HS-27A (cell line): ENCODE measurements at regions not wholly inside any gene's neighbourhood (a gene's known extent, or its start where the extent isn't known, plus 50 kb on each side); places are given as distances from the start of the nearest gene placed in this dataset.

Experiments used
- DNase-seq: peaks from one replicate; pipeline ENCODE4 v3.0.0-alpha.2; 2012; ENCODE audit warnings: low read depth, missing footprints

- DNase-seq: peak; percentile 55
Observed at GRCh38 chr15:38886315-38887163, 321.9 kb upstream of the RASGRP1 start.

GRCh38 chr15:38888701-38889221 is 324.1 kb upstream of the RASGRP1 start:
- no peak for DNase-seq

DNA sequence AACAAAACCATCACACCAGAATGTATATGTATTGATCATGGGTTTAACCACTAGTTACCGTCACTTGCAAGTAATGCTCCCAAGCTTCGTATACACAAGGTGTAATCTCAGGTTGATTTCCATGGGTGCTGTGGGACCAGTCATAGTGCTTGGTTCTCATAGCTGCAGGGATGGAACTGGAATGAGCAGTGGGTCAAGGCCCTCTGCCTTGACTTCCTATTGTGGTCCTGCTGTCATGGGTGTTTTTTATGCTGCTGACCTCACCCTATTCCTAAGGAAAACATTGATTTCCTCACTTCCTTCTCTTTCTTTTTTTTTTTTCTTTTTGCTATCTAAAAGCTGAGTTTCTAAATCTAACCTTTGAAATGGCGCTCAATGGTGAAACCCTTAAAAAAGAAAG is 325.6 kb upstream of the RASGRP1 start:
- no peak for DNase-seq

GRCh38 chr15:38893925-38894242 is 329.3 kb upstream of the RASGRP1 start:
- no peak for DNase-seq

- peak; percentile 89 for DNase-seq
Observed at GRCh38 chr15:38894243-38894948, 329.8 kb upstream of the RASGRP1 start.

DNA sequence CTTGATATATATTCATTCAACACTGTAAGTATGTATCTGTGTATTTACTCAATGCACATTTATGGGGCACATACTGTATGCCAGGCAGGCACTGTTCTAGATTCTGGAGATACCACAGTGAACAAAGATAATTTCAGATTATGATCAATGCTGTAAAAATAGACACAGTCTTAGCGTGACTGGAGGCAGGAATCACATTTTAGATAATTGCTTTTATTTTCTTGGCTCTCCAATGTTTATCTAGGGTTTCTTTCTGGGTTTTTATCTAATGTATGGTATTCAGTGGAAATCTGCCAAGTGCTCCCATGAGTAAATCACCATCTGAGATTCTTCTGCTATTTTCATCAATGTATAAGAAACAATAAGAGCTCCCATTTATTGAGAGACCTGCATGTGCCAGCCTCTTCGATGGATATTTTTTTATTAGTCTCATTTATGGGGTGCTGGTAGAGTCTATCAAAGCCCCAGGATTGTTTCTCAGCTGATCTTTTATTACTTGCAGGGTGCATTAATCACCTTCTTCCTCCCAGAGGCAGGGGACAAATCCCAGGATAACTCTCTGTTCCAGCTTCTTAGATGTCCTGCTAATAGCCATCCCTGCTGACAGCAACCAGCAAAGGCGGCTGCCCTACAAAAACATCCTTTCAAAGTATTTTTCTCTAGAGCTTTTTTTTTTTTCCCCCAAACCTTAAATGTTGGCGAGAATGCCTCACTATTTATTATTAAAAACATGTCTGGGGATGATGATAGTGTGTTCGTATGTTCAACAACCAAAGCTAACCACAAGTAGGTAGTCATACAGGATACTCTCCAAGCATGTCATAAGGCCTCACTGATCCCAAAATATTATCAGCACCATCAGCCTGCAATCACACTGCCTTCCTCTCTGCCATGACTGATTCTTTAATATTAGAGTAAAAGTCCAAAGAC is 331.0 kb upstream of the RASGRP1 start:
- DNase-seq: peak; percentile 90

DNA sequence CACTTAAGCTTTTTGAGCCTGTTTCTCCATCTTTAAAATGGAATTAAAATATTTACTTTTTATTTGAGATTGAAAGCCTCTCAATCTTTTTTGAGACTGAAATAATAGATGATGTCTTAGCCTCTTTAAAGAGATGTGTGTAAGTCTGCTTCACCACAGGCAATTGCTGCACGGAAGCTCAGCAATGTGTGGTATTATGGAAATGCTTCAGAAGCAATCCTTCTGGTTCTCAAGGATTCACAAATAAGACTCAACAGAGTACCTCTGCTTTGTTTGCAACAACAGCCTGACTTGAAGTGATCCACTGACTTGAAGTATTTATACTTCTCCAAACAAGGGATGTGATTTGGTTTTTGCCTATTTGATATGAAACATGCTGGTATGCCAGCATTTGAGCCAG is 332.0 kb upstream of the RASGRP1 start:
- DNase-seq: no peak

GRCh38 chr15:38897551-38897950 is 332.9 kb upstream of the RASGRP1 start:
- DNase-seq: no peak

- no peak for DNase-seq
Observed at GRCh38 chr15:38898236-38898635, 333.6 kb upstream of the RASGRP1 start.

GRCh38 chr15:38899300-38899699 is 334.7 kb upstream of the RASGRP1 start:
- no peak for DNase-seq

GRCh38 chr15:38904298-38904697 is 339.7 kb upstream of the RASGRP1 start:
- DNase-seq: no peak

DNA sequence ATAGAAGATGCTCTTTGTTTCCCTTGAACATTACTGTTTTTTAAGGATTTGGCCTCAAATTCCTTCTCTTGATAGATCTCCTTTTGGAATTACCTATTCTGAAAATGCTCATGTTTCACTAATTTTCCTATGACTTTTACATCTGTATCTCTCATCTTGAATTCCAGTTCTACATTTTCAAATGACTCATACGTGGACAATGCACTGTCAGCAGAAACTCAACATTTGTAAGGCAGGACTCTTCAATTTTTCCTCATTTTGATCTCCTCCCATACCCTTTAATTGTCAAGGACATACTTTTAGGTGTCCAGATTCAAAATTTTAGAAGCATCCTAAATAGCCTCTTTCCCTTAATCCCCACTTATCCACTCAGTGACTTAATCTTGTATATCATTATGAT is 341.0 kb upstream of the RASGRP1 start:
- DNase-seq: no peak

GRCh38 chr15:38920966-38921365 is 356.4 kb upstream of the RASGRP1 start:
- DNase-seq: no peak

GRCh38 chr15:38921471-38921870 is 356.9 kb upstream of the RASGRP1 start:
- DNase-seq: no peak

GRCh38 chr15:38928431-38928830 is 363.8 kb upstream of the RASGRP1 start:
- DNase-seq: no peak

DNA sequence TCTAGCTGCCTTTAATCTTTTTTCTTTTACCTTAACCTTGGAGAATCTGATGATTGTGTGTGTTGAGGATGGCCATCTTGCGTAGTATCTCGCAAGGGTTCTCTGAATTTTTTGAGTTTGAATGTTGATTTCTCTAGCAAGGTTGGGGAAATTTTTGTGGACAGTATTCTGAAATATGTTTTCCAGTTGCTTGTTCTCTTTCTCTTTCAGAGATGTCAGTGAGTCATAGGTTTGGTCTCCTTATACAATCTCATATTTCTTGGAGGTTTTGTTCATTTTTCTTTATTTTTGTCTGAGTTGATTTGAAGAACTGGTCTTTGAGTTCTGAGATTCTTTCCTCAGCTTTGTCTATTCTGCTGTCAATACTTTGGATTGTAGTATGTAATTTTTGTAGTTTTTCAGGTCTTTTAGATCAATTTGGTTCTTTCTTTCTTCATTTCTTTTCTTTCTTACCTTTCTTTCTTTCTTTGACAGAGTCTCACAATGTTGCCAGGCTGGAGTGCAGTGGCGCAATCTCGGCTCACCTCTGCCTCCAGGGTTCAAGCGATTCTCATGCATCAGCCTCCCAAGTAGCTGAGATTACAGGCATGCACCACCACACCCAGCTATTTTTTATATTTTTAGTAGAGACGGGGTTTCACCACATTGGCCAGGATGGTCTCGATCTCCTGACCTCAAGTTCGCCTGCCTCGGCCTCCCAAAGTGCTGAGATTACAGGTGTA is 366.4 kb upstream of the RASGRP1 start:
- no peak for DNase-seq

DNA sequence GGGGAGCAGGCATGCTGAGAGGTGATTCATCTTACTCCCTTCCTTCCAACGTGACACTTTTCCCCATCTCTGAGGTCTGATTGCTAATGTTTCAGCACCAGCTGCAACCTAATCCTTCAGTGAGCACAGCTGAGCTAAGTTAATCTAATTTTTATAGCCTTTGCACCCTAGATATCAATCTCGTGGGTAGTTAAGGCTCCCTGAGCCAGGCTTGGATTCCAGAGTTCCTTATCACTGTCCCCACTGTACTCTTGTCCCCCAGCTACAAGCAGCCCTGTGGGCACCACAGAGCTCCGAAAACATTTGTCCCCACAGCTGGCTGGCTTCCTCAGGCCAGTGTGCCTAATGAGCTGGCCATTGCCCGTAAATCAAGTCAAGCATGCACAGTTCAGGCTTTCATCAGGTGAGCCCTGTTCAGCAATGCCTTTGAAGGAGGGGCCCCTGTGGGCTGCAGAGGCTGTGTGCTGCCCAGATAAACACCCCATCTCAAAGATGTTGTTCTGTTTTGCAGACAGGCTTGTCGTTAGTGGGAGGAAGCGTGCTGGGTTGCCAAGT is 376.9 kb upstream of the RASGRP1 start:
- peak; percentile 9 for DNase-seq

GRCh38 chr15:38944536-38944935 is 379.9 kb upstream of the RASGRP1 start:
- DNase-seq: no peak

DNA sequence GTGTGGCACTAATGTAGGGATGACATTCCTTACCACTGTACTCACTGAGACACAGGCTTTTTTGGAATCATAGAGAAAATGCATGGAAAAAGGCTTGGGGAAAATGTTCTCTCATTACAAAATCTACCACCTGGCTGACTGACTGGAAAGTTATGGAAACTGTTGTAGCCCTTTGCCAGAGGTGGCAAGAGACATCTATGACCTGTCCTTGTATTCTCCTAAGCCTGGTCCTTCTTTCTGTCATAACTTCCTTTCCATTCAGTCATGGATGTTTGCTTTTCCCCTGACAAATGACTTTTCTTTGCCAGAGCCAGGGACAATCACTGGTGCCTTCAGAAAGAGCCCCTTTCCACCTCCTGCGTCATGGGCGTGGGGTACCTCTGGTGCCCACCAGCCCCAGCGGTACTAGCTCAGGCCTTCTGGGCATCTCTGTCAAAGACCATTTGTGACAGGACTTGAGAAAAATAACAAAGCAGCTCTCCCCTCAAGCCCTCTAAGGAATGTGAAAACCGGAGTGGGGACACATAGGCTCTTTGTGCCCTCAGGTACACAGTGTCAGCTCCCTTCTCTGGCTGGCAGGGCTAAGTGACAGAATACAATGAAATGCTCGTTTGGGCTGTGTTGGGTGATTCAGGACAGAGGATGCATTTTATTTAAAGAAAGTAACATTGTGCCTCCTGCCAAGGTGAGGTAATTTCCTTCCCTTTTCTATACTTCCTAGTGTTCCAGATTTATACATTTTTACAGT is 381.1 kb upstream of the RASGRP1 start:
- DNase-seq: no peak

DNA sequence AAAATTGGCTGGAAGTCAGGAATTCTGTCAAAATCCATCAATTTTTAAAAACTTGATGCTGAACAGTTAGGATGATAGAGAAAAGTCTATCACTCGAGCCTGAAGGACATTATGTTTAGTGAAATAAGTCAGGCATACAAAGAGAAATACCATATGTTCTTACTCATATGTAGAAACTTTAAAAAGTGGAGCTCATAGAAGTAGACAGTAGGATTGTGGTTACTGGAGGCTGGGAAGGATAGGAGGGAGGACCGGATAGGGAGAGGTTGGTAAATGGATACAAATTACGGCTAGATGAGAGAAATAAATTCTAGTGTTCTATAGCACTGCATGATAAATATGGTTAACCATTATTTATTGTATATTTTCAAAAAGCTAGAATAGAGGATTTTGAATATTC is 389.5 kb upstream of the RASGRP1 start:
- no peak for DNase-seq

DNA sequence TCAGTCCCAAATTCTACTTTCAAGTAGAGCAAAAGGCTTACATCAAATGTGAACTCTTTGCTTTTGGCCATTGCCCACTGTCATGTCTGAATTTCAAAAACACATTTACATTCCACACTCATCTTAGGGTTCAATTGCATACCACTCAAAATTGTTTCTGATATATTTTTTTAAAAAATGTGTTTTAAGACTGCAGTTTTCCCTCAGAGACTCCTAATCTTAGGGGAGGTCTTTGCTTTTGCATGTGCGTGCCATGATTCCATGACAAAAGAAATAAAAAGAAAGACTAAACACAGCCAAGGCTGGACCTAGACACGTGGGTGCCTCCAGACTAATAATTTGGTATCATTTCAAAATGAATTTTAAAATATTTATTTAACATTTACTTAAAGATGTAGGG is 396.8 kb upstream of the RASGRP1 start:
- DNase-seq: no peak
